Osteoblast (primary cell): ENCODE measurements at regions not wholly inside any gene's neighbourhood (a gene's known extent, or its start where the extent isn't known, plus 50 kb on each side); places are given as distances from the start of the nearest gene placed in this dataset.

Experiments
- DNase-seq: peaks from one replicate; pipeline ENCODE4 v3.0.0; 2011; ENCODE audit warnings: low spot score, mixed read lengths; ENCODE audit not compliant: insufficient read length; ENCODE audit errors: missing footprints
- H2AFZ ChIP-seq: 2 replicates; pipeline ENCODE4 v1.6.0; 2011; ENCODE audit warnings: mild to moderate bottlenecking, low read length
- H3K27ac ChIP-seq: 2 replicates; pipeline ENCODE4 v1.5.1; 2011; ENCODE audit warnings: mild to moderate bottlenecking, low read depth, low read length, moderate library complexity
- H3K27me3 ChIP-seq: 2 replicates; pipeline ENCODE4 v1.6.0; 2012; ENCODE audit warnings: mild to moderate bottlenecking, control low read depth, inconsistent platforms, low read length, moderate library complexity; ENCODE audit not compliant: insufficient read depth
- H3K36me3 ChIP-seq: 2 replicates; pipeline ENCODE4 v1.5.1; 2011; ENCODE audit warnings: mild to moderate bottlenecking, low read length, control low read depth, moderate library complexity; ENCODE audit not compliant: insufficient read depth
- H3K4me1 ChIP-seq: 2 replicates; pipeline ENCODE4 v1.5.1; 2011; ENCODE audit warnings: mild to moderate bottlenecking, low read length, control low read depth, moderate library complexity; ENCODE audit not compliant: insufficient read depth
- H3K4me2 ChIP-seq: 2 replicates; pipeline ENCODE4 v1.6.0; 2011; ENCODE audit warnings: mild to moderate bottlenecking, low read length; ENCODE audit not compliant: insufficient read depth
- H3K4me3 ChIP-seq: fragments of 200-600 bp; sonication (generic); 3 replicates; pipeline ENCODE4 v1.5.1; 2012; ENCODE audit warnings: mild to moderate bottlenecking, low read length, inconsistent platforms; ENCODE audit not compliant: insufficient read depth
- H3K79me2 ChIP-seq: 2 replicates; pipeline ENCODE4 v1.6.0; 2012; ENCODE audit warnings: mild to moderate bottlenecking, low read length, control low read depth, inconsistent platforms; ENCODE audit not compliant: insufficient read depth
- H3K9me3 ChIP-seq: 2 replicates; pipeline ENCODE4 v1.5.1; 2011; ENCODE audit warnings: low read depth, low read length, control low read depth
- H4K20me1 ChIP-seq: 2 replicates; pipeline ENCODE4 v1.6.0; 2012; ENCODE audit warnings: mild to moderate bottlenecking, low read length, control low read depth; ENCODE audit not compliant: insufficient read depth
- TF ChIP-seq, protein P1 (sequence below): IDR thresholded peaks from 2 replicates; pipeline ENCODE4 v1.5.1; 2011; ENCODE audit warnings: mild to moderate bottlenecking, low read depth, low read length, moderate library complexity; ENCODE audit errors: extremely low read depth

DNA sequence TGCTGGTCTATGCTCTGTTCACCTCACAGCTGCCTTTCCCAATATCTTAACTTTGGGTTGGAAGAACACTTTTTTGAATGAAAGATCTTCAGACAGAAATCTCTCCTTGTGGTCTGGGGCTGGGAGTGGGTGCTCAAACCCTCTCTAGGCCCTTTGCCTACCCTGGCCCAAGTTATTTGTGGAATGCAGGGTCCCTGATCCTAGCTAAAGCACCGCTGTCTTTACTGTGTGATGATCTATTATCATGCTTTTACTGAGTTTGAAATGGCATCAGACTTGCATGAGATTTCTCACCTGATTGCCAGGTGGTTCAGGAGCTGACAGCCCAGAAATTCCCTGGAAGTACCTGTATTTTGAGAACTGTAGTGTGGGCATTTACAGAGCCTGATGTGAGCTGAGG, 412.7 kb upstream of the ONECUT1 start:
- no peak overlapping the region for H3K4me2 ChIP-seq
- no peaks in the 10 kb centered on the region for H4K20me1 ChIP-seq
- no peaks in the 10 kb centered on the region for H3K9me3 ChIP-seq
- H3K27me3 ChIP-seq: no peaks in the 10 kb centered on the region
- H3K79me2 ChIP-seq: no peaks in the 10 kb centered on the region
- no peak overlapping the region for H2AFZ ChIP-seq
- TF ChIP-seq, protein P1, sequence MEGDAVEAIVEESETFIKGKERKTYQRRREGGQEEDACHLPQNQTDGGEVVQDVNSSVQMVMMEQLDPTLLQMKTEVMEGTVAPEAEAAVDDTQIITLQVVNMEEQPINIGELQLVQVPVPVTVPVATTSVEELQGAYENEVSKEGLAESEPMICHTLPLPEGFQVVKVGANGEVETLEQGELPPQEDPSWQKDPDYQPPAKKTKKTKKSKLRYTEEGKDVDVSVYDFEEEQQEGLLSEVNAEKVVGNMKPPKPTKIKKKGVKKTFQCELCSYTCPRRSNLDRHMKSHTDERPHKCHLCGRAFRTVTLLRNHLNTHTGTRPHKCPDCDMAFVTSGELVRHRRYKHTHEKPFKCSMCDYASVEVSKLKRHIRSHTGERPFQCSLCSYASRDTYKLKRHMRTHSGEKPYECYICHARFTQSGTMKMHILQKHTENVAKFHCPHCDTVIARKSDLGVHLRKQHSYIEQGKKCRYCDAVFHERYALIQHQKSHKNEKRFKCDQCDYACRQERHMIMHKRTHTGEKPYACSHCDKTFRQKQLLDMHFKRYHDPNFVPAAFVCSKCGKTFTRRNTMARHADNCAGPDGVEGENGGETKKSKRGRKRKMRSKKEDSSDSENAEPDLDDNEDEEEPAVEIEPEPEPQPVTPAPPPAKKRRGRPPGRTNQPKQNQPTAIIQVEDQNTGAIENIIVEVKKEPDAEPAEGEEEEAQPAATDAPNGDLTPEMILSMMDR: no peak
- H3K4me1 ChIP-seq: no peaks in the 10 kb centered on the region
- no peak overlapping the region for H3K4me3 ChIP-seq
- H3K27ac ChIP-seq: no peak overlapping the region
- H3K36me3 ChIP-seq: no peaks in the 10 kb centered on the region
- no peak for DNase-seq

DNA sequence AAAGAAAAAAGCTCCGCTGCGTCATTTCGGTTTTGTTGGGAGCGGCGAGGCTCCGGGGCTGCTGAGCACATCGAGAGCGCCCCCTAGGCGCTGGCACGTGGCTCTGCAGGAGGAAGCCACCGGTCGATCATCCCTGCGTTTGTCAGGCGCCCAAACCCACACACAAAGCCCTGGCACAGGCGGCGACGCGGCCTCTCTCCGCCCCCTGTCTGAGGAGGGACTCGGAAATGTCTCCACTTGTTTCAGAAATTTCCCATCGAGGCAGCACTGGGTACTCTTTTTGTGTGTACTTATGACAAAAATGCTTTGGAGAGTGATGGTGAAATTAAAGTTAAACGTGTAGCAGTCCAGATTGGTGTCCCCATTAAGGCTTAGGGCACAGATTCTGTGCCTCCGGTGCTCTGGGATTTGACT, 407.3 kb upstream of the ONECUT1 start:
- no peaks in the 10 kb centered on the region for H3K4me1 ChIP-seq
- H3K79me2 ChIP-seq: no peaks in the 10 kb centered on the region
- no peaks in the 10 kb centered on the region for H3K36me3 ChIP-seq
- H3K4me3 ChIP-seq: no peak overlapping the region
- peak; percentile 64 for DNase-seq
- no peaks in the 10 kb centered on the region for H4K20me1 ChIP-seq
- TF ChIP-seq, protein P1: peak; percentile 77
- no peaks in the 10 kb centered on the region for H3K27me3 ChIP-seq
- H2AFZ ChIP-seq: no peak overlapping the region
- peak overlapping the region; percentile 51 for H3K4me2 ChIP-seq
- H3K9me3 ChIP-seq: no peaks in the 10 kb centered on the region
- no peak overlapping the region for H3K27ac ChIP-seq

DNA sequence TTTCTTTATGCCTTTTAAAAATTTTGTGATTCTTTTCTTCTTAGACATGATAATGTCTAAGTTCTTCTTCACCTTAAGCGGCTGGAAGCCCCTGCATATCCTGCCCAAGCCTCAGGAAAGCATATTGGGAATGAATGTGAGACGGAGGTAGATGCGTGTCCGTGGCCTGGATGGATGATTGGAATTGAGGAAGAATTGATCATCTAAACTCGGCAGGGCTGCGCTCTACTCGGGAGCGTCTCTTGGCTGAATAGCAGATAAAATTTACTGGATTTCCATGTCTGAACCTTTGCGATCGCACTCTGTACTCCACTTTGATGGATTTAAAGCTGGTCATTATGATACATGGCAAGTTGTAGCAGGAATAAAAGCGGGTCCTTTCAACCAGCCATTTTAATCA, 406.7 kb upstream of the ONECUT1 start:
- no peaks in the 10 kb centered on the region for H4K20me1 ChIP-seq
- no peak overlapping the region for H3K27ac ChIP-seq
- no peaks in the 10 kb centered on the region for H3K27me3 ChIP-seq
- H3K36me3 ChIP-seq: no peaks in the 10 kb centered on the region
- peak overlapping the region; percentile 51 for H3K4me2 ChIP-seq
- H3K4me3 ChIP-seq: no peak overlapping the region
- H2AFZ ChIP-seq: peak overlapping the region; percentile 2
- TF ChIP-seq, protein P1: no peak
- no peaks in the 10 kb centered on the region for H3K4me1 ChIP-seq
- no peaks in the 10 kb centered on the region for H3K9me3 ChIP-seq
- no peaks in the 10 kb centered on the region for H3K79me2 ChIP-seq
- DNase-seq: no peak

GRCh38 chr15:53196242-53196641, 406.1 kb upstream of the ONECUT1 start:
- H3K27ac ChIP-seq: no peak overlapping the region
- TF ChIP-seq, protein P1: no peak

More at GRCh38 chr15:53196242-53196641, 406.1 kb upstream of the ONECUT1 start:
- no peaks in the 10 kb centered on the region for H4K20me1 ChIP-seq
- H3K27me3 ChIP-seq: no peaks in the 10 kb centered on the region
- H3K9me3 ChIP-seq: no peaks in the 10 kb centered on the region
- DNase-seq: no peak
- H3K4me3 ChIP-seq: no peak overlapping the region
- H3K4me1 ChIP-seq: no peaks in the 10 kb centered on the region
- no peak overlapping the region for H2AFZ ChIP-seq
- no peaks in the 10 kb centered on the region for H3K79me2 ChIP-seq
- H3K4me2 ChIP-seq: no peak overlapping the region
- H3K36me3 ChIP-seq: no peaks in the 10 kb centered on the region
